ENCODE measurements at regions not wholly inside any gene's neighbourhood (a gene's known extent, or its start where the extent isn't known, plus 50 kb on each side); places are given as distances from the start of the nearest gene placed in this dataset.
"Not testable (repeated sequence)": the region's sequence is repeated elsewhere in the genome, so short reads cannot be mapped to it uniquely, and the experiment has no call there.

DNA sequence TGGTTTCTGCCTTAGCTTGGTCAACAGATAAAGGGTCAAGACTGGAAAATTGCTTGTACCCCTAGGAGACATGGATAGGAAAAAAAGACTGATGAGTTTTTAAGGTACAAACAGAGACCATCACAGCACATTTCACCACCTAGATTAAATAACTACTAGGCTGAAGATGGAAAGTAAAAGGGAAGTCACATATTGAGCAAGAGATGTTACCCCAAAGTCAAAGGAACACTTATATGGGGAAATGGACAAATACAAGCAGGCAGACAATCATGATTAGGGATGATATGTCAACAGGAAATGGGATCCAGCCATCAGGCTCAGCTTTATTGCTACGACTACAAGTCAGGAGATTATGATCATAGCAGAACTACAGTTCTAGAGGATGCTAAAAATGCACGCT lies 1643.1 kb upstream of the CELF4 start:
- DNase-seq (ENCODE audit: low read depth), result no peak

DNA sequence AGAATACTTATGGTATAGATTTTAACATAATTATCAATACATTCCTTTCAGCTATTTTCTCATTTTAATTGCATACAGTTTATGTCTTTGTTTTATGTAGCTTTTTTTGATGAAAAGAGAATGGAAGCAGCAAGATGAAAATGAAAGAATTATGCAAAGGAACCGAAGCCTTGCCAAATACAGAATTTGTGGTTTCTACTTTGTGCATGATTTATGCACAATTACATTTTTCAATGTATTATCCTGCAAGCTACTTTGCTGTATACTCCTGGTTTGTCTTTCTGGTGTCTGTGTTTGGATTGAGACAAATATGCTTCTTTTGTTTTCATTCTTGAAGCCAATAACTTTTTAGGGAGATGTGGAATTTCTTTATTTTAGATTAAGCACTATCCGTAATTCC lies 1642.6 kb upstream of the CELF4 start:
- no peak for DNase-seq (ENCODE audit: low read depth)

DNA sequence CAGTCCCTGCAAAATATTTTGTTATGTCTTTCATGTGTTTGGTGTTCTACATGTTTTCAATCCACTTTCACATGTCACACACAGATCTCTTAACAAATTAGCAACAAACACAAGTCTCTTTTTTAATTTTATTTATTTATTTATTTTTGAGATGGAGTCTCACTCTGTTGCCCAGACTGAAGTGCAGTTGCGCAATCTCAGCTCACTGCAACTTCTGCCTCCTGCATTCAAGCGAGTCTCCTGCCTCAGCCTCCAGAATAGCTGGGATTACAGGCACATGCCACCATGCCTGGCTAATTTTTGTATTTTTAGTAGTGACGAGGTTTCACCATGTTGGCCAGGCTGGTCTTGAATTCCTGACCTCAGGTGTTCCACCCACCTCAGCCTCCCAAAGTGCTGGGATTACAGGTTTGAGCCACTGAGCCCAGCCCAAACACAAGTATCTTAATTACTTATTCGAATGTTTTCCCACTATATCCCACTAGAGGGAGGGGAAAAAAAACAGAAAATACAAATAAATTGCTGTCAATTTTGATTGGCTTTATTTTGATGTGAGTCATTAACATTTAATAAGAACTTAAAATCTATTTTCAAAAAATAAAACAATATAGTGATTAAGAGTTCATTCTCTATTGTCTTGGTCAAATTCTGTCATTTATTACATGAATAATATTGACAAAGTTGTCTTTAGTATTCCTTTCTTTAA lies 1641.0 kb upstream of the CELF4 start:
- DNase-seq (ENCODE audit: low read depth), result not testable (repeated sequence)

DNA sequence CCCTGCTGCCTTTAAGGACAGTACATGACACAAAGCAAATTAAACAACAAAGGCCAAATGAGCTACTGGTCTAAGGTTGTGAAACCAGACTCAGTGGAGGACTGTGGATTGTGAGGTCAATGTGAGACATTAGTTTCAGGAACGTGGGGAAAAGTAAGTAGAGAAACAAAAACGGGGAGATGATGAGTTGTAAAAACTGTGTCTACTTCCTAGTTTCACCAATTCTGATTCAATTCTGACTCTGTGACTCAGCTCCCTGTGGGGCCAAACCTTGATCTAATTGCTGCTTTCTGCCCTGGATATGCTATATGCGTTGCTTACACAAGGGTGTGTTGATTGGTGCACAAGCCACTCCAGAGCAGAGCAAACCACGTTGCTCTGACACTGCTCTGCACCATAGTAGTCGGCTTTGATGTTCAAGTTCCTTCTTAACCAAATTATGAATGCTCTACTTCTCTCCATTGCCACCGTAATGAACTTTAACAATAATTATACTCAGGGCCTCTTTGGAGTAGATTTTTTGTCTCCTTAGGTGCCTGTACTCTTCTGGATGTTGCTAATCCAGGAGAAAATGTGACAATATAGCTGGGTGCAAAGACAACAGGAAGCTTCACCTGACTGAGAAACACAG lies 1640.1 kb upstream of the CELF4 start:
- DNase-seq (ENCODE audit: low read depth), result no peak

DNA sequence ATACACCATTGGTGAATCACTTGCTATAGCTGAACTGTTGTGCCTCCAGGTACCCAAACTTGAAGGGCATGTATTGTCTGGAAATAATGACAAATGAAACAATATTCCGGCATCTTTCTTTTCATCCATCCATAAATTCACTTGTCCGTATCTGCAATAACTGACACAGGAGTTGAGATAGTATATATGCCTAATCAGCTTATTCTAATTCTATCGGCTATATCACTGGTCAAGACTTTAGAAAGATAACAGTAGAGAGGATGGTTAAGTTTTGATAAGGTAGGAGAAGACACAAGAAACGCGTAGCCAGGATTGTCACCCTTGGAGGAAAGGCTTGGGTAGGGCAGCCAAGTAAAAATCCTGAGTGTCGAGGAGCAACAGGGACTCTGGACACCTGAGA lies 1634.6 kb upstream of the CELF4 start:
- no peak for DNase-seq (ENCODE audit: low read depth)

DNA sequence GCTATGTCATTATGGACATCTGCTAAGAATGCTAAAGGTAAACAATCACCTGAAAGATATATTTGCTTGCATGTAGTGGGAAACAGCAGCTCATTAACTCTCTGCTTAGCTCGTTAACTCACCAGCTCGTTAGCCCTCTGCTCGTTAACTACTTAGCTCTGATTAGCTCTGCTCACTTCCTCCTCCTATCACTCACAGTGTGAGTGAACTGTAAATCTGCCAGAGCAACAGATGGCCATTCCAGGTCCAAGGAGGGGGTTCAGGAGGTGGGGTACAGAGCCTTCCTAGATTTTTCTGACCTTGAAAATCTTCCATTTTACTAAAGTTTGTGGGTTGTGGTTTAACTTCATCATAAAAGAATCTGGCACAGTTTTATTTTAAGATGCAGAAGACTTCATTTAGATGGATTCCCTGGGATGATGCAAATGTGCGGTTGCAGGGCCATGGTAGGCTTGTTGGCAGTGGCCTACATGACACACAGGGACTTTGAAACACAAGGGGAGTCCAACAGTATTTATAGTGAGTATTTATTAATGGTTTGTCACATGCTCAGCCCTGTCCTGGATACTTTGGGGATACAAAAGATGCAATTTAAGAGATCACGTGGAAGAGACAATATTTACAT lies 1633.7 kb upstream of the CELF4 start:
- no peak for DNase-seq (ENCODE audit: low read depth)

- no peak for DNase-seq (ENCODE audit: low read depth)
Measured at GRCh38 chr18:39198376-39198775, 1632.8 kb upstream of the CELF4 start.

GRCh38 chr18:39191931-39192330 lies 1626.3 kb upstream of the CELF4 start:
- no peak for DNase-seq (ENCODE audit: low read depth)

DNA sequence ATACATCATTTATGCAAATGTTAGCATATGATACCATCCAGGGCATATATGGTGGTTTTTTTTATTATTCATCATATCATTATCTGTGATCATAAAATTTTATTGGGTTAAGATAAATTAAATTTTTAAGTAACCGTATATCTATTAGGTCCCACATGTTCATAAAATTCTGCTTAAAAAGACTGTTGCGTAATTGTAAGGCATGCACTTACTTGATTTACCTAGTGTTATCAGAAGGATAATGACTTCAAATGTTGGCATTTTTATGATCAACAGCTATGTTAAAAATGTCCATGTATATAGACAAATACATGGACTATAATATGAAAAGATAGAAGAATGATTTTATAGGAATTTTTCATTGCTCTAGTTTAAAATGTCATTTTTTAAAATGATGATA lies 1625.5 kb upstream of the CELF4 start:
- DNase-seq (ENCODE audit: low read depth), result no peak

GRCh38 chr18:39190508-39190907 lies 1624.9 kb upstream of the CELF4 start:
- no peak for DNase-seq (ENCODE audit: low read depth)

- no peak for DNase-seq (ENCODE audit: low read depth)
Measured at GRCh38 chr18:39188278-39188677, 1622.7 kb upstream of the CELF4 start.

DNA sequence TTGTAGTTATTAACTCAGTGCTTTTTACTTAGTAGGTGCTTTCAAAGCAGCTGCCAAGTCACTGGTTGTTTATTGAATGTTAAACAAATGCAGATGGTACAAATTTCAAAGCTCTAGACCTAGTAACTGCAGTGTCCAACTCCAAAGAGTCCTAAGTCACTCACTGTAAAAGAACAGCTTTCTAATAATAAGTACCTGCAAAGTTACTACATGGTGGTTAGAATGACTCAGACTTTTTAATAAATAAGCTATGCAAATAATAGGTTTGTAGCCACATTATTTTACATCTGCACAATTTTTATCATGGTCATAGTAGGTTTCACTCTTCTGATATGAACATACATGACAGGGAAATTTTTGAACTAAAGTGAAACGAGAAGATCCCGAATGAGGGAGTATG lies 1620.4 kb upstream of the CELF4 start:
- no peak for DNase-seq (ENCODE audit: low read depth)

DNA sequence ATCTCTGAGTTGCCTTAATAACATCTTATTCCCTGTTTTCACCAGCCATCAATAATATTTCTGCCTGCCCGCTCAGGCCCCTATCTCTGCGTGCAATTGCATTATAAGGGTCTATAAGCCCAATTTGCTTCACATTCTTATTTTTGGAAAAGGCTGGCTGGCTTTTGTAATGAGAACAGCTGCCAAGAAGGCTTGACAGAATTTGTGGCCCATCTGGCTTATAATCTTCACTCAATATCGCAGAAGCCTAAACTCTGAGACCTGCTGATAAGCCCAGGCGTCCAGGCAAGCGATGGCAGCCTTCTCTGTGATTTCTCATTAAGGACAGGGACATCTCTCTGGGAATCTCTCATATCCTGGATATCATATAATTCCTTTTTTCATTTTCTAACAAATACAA lies 1618.6 kb upstream of the CELF4 start:
- no peak for DNase-seq (ENCODE audit: low read depth)

GRCh38 chr18:39178166-39178565 lies 1612.6 kb upstream of the CELF4 start:
- DNase-seq (ENCODE audit: low read depth), result no peak

GRCh38 chr18:39172695-39173421 lies 1607.3 kb upstream of the CELF4 start:
- DNase-seq (ENCODE audit: low read depth), result no peak

DNA sequence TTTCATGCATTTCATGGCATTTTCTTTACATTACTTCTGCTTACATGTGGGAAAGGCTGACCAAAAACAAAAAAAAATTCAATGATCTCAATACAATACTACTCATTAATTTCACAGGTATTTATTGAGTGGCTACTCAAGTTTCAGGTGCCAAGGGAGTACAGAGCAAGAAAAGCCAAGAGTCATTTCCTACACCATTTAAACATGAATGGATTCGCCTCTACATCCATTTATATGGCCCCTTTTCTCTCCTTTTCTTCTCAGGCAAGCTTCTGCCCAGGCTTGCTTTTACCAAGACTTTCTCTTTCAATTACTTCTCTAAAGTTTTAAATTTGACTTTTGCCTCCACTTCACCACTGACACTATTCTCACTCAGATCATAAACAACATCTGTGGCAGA lies 1603.1 kb upstream of the CELF4 start:
- no peak for DNase-seq (ENCODE audit: low read depth)

DNA sequence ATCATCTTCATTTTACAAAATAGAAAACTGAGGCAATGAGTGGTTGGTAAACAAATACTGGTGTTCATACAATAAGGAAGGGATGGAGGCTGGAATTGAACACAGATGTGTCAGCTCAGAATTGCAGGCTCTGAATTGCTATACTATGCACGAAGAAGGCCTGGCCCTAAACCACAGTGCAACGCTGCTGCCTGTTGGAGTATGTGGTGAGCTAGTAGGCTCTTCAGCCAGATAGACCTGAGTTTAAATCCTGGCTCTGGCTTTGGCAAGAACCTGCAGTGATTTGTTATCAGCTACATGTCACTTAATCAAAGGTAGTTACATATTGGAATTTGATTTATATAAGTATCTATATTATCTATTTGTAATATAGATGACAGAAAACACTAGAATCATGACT lies 1602.4 kb upstream of the CELF4 start:
- DNase-seq (ENCODE audit: low read depth), result no peak

DNA sequence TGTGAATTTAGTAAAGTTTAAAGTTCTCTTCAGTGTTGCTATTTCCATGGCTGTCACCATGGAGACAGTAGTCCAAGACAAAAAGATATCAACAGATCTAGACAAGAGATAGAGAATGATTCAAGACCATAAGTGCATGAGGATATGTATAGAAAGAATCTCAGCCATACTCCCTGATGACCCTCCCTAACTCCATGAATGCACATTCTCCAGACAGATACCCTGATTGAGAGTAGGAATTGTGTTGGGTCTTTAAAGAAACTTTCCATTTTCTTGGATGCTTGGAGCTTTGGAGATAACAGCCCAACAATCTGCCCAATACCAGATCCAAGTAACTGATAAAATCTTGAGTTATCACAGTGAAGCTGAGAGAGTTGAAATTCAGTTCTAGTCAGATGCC lies 1601.2 kb upstream of the CELF4 start:
- no peak for DNase-seq (ENCODE audit: low read depth)

GRCh38 chr18:39162013-39162827 lies 1596.6 kb upstream of the CELF4 start:
- no peak for DNase-seq (ENCODE audit: low read depth)

DNA sequence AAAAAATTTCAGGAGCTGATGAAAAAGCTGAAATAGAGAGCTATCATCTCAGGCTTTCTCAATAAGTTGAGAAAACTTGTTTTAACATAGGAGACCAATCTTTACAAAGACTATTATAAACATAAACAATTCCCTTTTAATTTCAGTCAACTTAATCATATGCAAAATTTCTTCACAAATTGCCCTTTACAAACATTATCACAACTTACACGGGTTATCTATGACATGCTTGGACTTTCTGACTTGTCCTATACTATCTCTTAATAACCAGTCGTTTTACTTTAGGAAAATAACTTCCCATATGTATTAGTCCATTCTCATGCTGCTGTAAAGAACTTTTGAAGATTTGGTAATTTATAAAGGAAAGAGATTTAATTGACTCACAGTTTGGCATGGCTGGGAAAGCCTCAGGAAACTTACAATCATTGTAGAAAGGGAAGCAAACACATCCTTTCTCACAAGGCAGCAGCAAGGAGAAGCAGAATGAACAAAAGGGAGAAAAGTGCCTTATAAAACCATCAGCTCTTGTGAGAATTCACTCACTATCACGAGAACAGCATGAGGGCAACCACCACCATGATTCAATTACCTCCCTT lies 1583.7 kb upstream of the CELF4 start:
- DNase-seq (ENCODE audit: low read depth), result no peak

- no peak for DNase-seq (ENCODE audit: low read depth)
Measured at GRCh38 chr18:39134255-39134654, 1568.7 kb upstream of the CELF4 start.

DNA sequence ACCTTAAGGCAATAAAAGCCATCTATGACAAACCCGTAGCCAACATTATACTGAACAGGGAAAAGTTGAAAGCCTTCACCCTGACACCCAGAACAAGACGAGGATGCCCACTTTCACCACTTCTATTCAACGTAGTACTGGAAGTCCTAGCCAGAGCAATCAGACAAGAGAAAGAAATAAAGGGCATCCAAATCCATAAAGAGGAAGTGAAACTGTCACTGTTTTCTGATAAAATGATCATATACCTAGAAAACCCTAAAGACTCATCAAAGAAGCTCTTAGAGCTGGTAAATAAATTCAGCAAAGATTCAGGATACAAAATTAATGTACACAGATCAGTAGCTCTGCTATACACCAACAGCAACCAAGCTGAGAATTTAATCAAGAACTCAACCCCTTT lies 1561.9 kb upstream of the CELF4 start:
- not testable (repeated sequence) for DNase-seq (ENCODE audit: low read depth)

All from activated T-helper 9 cell treated with anti-CD3 and anti-CD28 coated beads, Interleukin-2, amount 50 U/mL, for 16 hours (primary cell).